ENCODE measurements at regions not wholly inside any gene's neighbourhood (a gene's known extent, or its start where the extent isn't known, plus 50 kb on each side); places are given as distances from the start of the nearest gene placed in this dataset.

- peak; percentile 96 to 97 for ATAC-seq
- TF ChIP-seq POLR2A (IDR thresholded peaks at IDR 0.05), result no peak
- TF ChIP-seq CTCF (IDR thresholded peaks at IDR 0.05 in 4 of 5, conservative IDR thresholded peaks at IDR 0.05 in 1 of 5), result no peak
- intact Hi-C loops (cut with DNase I; ENCODE audit: low total_unique reads) (loop anchor here (5.0 kb wide), 1 partner anchor 167 kb away; the partner anchor contains the start of gene IVNS1ABP), in situ Hi-C loops (cut with MboI; ENCODE audit: low sequenced_read_pairs in 4 of 4) (no loop called here)
- Histone ChIP-seq H3K27ac (peak overlapping the region; percentile 70 to 83 (median 77)), H3K4me3 (no peak overlapping the region), H3K9me3 (no peaks in the 10 kb centered on the region), H3K27me3 (no peaks in the 10 kb centered on the region), H3K4me1 (peaks cover 8 to 42% of the 10 kb centered on the region in 2 donors), H3K36me3 (no peaks in the 10 kb centered on the region)
- DNase-seq, result peak; percentile 34 to 55
Measured at GRCh38 chr1:185483664-185484450, 166.8 kb upstream of the IVNS1ABP start.

- no peak for ATAC-seq
Measured at GRCh38 chr1:185483217-185483616, 166.2 kb upstream of the IVNS1ABP start.

GRCh38 chr1:185480545-185480944 is 163.5 kb upstream of the IVNS1ABP start:
- Histone ChIP-seq H3K4me3 (no peak overlapping the region), H3K27me3 (no peaks in the 10 kb centered on the region), H3K36me3 (no peaks in the 10 kb centered on the region), H3K9me3 (no peaks in the 10 kb centered on the region), H3K27ac (no peak overlapping the region), H3K4me1 (peaks cover 8 to 23% of the 10 kb centered on the region in 2 donors)
- in situ Hi-C loops (cut with MboI; ENCODE audit: low sequenced_read_pairs in 4 of 4) (no loop called here), intact Hi-C loops (cut with DNase I; ENCODE audit: low total_unique reads) (loop anchor here (5.0 kb wide), 1 partner anchor 163 kb away; the partner anchor contains the start of gene IVNS1ABP)
- DNase-seq, result no peak
- no peak for TF ChIP-seq CTCF (IDR thresholded peaks at IDR 0.05 in 4 of 5, conservative IDR thresholded peaks at IDR 0.05 in 1 of 5)
- TF ChIP-seq POLR2A (IDR thresholded peaks at IDR 0.05), result no peak
- ATAC-seq, result no peak

More at GRCh38 chr1:185483217-185483616, 166.2 kb upstream of the IVNS1ABP start:
- no peak overlapping the region for H3K4me3 ChIP-seq
- H3K27ac ChIP-seq, result peak overlapping the region; percentile 70 to 83 (median 77)
- intact Hi-C loops (cut with DNase I; ENCODE audit: low total_unique reads), result loop anchor here (5.0 kb wide), 1 partner anchor 166 kb away; the partner anchor contains the start of gene IVNS1ABP
- no peaks in the 10 kb centered on the region for H3K27me3 ChIP-seq
- H3K36me3 ChIP-seq, result no peaks in the 10 kb centered on the region
- TF ChIP-seq CTCF (IDR thresholded peaks at IDR 0.05 in 4 of 5, conservative IDR thresholded peaks at IDR 0.05 in 1 of 5) (no peak), POLR2A (IDR thresholded peaks at IDR 0.05) (no peak)
- in situ Hi-C loops (cut with MboI; ENCODE audit: low sequenced_read_pairs in 4 of 4), result no loop called here
- H3K4me1 ChIP-seq, result peaks cover 8 to 37% of the 10 kb centered on the region in 2 donors
- no peaks in the 10 kb centered on the region for H3K9me3 ChIP-seq
- DNase-seq, result no peak

- intact Hi-C loops (cut with DNase I; ENCODE audit: low total_unique reads), result loop anchor here (5.0 kb wide), 1 partner anchor 162 kb away; the partner anchor contains the start of gene IVNS1ABP
- in situ Hi-C loops (cut with MboI; ENCODE audit: low sequenced_read_pairs in 4 of 4), result no loop called here
- Histone ChIP-seq H3K27me3 (no peaks in the 10 kb centered on the region), H3K9me3 (no peaks in the 10 kb centered on the region), H3K36me3 (no peaks in the 10 kb centered on the region), H3K4me3 (no peak overlapping the region), H3K4me1 (peaks cover 8 to 19% of the 10 kb centered on the region in 2 donors), H3K27ac (no peak overlapping the region)
- ATAC-seq, result no peak
- DNase-seq, result no peak
- TF ChIP-seq CTCF (IDR thresholded peaks at IDR 0.05 in 4 of 5, conservative IDR thresholded peaks at IDR 0.05 in 1 of 5) (no peak), POLR2A (IDR thresholded peaks at IDR 0.05) (no peak)
Measured at GRCh38 chr1:185479796-185480195, 162.8 kb upstream of the IVNS1ABP start.
